A673 (cell line): ENCODE measurements at regions not wholly inside any gene's neighbourhood (a gene's known extent, or its start where the extent isn't known, plus 50 kb on each side); places are given as distances from the start of the nearest gene placed in this dataset.

Experiments
- CTCF ChIP-seq: fragments of 300-800, 200-600 bp; sonication (generic); conservative IDR thresholded peaks from 2 replicates; pipeline ENCODE4 v1.5.1; 2017; ENCODE audit warnings: low read depth, mild to moderate bottlenecking, antibody characterized with exemption, low read length, moderate library complexity, mixed read lengths
- EZH2 ChIP-seq: fragments of 200-600 bp; sonication (generic); IDR thresholded peaks from 2 replicates; pipeline ENCODE4 v1.6.1; 2017; ENCODE audit warnings: borderline replicate concordance, low read depth, mild to moderate bottlenecking, mixed read lengths, antibody characterized with exemption, low read length; ENCODE audit not compliant: poor library complexity, severe bottlenecking

DNA sequence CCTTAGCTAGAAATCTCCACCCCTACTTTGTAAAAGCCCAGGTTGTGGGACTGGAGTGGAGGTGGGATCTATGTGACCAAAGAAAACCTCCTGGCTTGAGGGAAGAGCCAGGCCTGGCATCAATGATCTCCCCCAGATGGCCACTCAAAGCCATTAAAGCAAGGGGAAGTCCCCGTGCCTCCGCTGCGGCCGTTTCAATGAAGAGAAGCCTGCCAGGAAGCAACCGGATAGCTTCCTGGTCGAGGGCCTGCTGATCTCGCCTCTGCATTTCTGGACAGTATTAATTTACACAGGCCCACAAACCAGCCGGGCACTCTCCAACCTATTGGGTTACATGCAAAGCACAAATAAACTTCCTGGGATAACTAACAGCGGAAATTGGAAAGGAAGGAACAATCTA lies 160.5 kb upstream of the MSX2 start:
- TF ChIP-seq CTCF (no peak), EZH2 (no peak)
